ENCODE measurements at regions not wholly inside any gene's neighbourhood (a gene's known extent, or its start where the extent isn't known, plus 50 kb on each side); places are given as distances from the start of the nearest gene placed in this dataset.

- H3K9ac ChIP-seq (ENCODE audit: low read length) = no peak overlapping the region
- POLR2A ChIA-PET = no interaction called here
- H3K4me3 ChIP-seq (replicated peaks in 1 of 2; ENCODE audit: low read depth in 1 of 2, low read length in 2 of 2) = no peak overlapping the region
- RAD21 ChIA-PET (ENCODE audit: low non-redundant PET in 1 of 2, low total read pairs in 2 of 2, uncharacterized antibody in 2 of 2, unreplicated experiment in 2 of 2) = no interaction called here
- H3K36me3 ChIP-seq (ENCODE audit: control insufficient read depth in 1 of 2, insufficient read depth in 2 of 2, low read length in 2 of 2) = no peaks in the 10 kb centered on the region
- DNase-seq (ENCODE audit: low read depth, low spot score) (no peak), ATAC-seq (no peak)
- H3K4me1 ChIP-seq (ENCODE audit: control insufficient read depth in 1 of 2, insufficient read depth in 2 of 2, low read length in 2 of 2) = no peaks in the 10 kb centered on the region
- no peaks in the 10 kb centered on the region for H3K79me2 ChIP-seq (ENCODE audit: insufficient read depth, low read length)
- intact Hi-C loops (cut with micrococcal nuclease) = no loop called here
- H2AFZ ChIP-seq (ENCODE audit: low read depth, low read length, poor library complexity, severe bottlenecking) = no peak overlapping the region
- BruUV-seq (replicated peaks) = no TSS peak
- no peaks in the 10 kb centered on the region for H4K20me1 ChIP-seq (ENCODE audit: insufficient read depth)
- H3K27ac ChIP-seq (ENCODE audit: low read depth, low read length) = no peak overlapping the region
- TF ChIP-seq EGR1 (IDR thresholded peaks at IDR 0.05; ENCODE audit: low read depth) = no peak
- peaks cover 0 to under 1% of the 10 kb centered on the region in 2 experiments; a peak in 1 of 4 replicates for H3K9me3 ChIP-seq (ENCODE audit: control insufficient read depth in 1 of 2, insufficient read depth in 1 of 2, low read depth in 1 of 2, low read length in 2 of 2)
- H3K4me2 ChIP-seq (ENCODE audit: low read length) = no peak overlapping the region
- no peaks in the 10 kb centered on the region for H3K9me2 ChIP-seq (ENCODE audit: insufficient read depth)
- H3K27me3 ChIP-seq (ENCODE audit: insufficient read depth, low read length) = no peaks in the 10 kb centered on the region
- CTCF ChIA-PET = no interaction called here
These were observed 119.4 kb downstream of the GATA3 start for GRCh38 chr10:8173866-8174243.

GRCh38 chr10:8174762-8175161, 120.3 kb downstream of the GATA3 start:
- POLR2A ChIA-PET = no interaction called here
- Histone ChIP-seq H3K9me2 (ENCODE audit: insufficient read depth) (no peaks in the 10 kb centered on the region), H3K27me3 (ENCODE audit: insufficient read depth, low read length) (no peaks in the 10 kb centered on the region), H3K9me3 (ENCODE audit: control insufficient read depth in 1 of 2, insufficient read depth in 1 of 2, low read depth in 1 of 2, low read length in 2 of 2) (no peaks in the 10 kb centered on the region), H3K4me3 (replicated peaks in 1 of 2; ENCODE audit: low read depth in 1 of 2, low read length in 2 of 2) (no peak overlapping the region), H3K27ac (ENCODE audit: low read depth, low read length) (no peak overlapping the region), H3K4me2 (ENCODE audit: low read length) (no peak overlapping the region), H2AFZ (ENCODE audit: low read depth, low read length, poor library complexity, severe bottlenecking) (no peak overlapping the region), H3K79me2 (ENCODE audit: insufficient read depth, low read length) (no peaks in the 10 kb centered on the region), H3K4me1 (ENCODE audit: control insufficient read depth in 1 of 2, insufficient read depth in 2 of 2, low read length in 2 of 2) (no peaks in the 10 kb centered on the region), H3K9ac (ENCODE audit: low read length) (no peak overlapping the region), H4K20me1 (ENCODE audit: insufficient read depth) (no peaks in the 10 kb centered on the region), H3K36me3 (ENCODE audit: control insufficient read depth in 1 of 2, insufficient read depth in 2 of 2, low read length in 2 of 2) (no peaks in the 10 kb centered on the region)
- RAD21 ChIA-PET (ENCODE audit: low non-redundant PET in 1 of 2, low total read pairs in 2 of 2, uncharacterized antibody in 2 of 2, unreplicated experiment in 2 of 2) = no interaction called here
- CTCF ChIA-PET = no interaction called here
- intact Hi-C loops (cut with micrococcal nuclease) = no loop called here
- no peak for DNase-seq (ENCODE audit: low read depth, low spot score)
- peak; percentile 47; the same call in 1 of the 2 replicates for ATAC-seq
- no TSS peak for BruUV-seq (replicated peaks)
- no peak for TF ChIP-seq ZNF274 (IDR thresholded peaks at IDR 0.05; ENCODE audit: low read depth, low read length)
- no peak for TF ChIP-seq CTCF (IDR thresholded peaks at IDR 0.05 in 2 of 3, conservative IDR thresholded peaks at IDR 0.05 in 1 of 3; ENCODE audit: borderline replicate concordance in 1 of 3, insufficient read depth in 1 of 3, low read depth in 2 of 3, low read length in 2 of 3)
- no peak for TF ChIP-seq SP1 (IDR thresholded peaks at IDR 0.05; ENCODE audit: low read depth)
- TF ChIP-seq ATF3 (IDR thresholded peaks at IDR 0.05) = no peak
- no peak for TF ChIP-seq MAX (IDR thresholded peaks at IDR 0.05)
- TF ChIP-seq SRF (IDR thresholded peaks at IDR 0.05; ENCODE audit: low read depth) = no peak
- no peak for TF ChIP-seq JUND (IDR thresholded peaks at IDR 0.05)
- no peak for TF ChIP-seq REST (IDR thresholded peaks at IDR 0.05; ENCODE audit: low read depth)
- no peak for TF ChIP-seq ZBTB33 (IDR thresholded peaks at IDR 0.05; ENCODE audit: extremely low read depth, insufficient replicate concordance, low read length)
- no peak for TF ChIP-seq EZH2 (IDR thresholded peaks at IDR 0.05)
- TF ChIP-seq TCF7L2 (IDR thresholded peaks at IDR 0.05; ENCODE audit: borderline replicate concordance, extremely low read depth, insufficient read depth, insufficient read length) = no peak
- no peak for TF ChIP-seq POLR2AphosphoS5 (IDR thresholded peaks at IDR 0.05; ENCODE audit: low read depth, low read length)

Measured in HCT116 (cell line).